ENCODE measurements at regions not wholly inside any gene's neighbourhood (a gene's known extent, or its start where the extent isn't known, plus 50 kb on each side); places are given as distances from the start of the nearest gene placed in this dataset.
"Not testable (repeated sequence)": the region's sequence is repeated elsewhere in the genome, so short reads cannot be mapped to it uniquely, and the experiment has no call there.

DNA sequence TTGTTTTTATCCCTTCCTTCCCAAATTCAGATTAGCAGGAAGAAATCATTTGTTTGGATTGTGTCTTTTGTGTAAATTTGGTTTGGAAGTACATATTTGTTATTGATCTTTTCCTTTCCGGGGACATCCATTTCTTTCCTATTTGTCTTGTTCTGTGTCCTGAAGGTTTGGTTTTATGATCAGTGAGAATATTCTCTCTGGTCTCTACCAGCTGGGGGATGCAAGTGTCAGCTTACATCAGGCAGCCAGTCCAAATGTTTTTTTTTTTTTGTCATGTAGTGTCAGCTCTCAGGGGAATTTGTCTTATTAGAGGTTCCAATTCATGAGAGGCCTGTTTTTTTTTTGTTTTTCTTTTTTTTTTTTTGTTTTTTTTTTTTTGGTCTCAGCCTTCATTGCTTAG is 479.2 kb upstream of the LRRC7 start:
- DNase-seq = no peak
- intact Hi-C loops (cut with DNase I; ENCODE audit: low total_unique reads) = no loop called here
- TF ChIP-seq, protein P1, sequence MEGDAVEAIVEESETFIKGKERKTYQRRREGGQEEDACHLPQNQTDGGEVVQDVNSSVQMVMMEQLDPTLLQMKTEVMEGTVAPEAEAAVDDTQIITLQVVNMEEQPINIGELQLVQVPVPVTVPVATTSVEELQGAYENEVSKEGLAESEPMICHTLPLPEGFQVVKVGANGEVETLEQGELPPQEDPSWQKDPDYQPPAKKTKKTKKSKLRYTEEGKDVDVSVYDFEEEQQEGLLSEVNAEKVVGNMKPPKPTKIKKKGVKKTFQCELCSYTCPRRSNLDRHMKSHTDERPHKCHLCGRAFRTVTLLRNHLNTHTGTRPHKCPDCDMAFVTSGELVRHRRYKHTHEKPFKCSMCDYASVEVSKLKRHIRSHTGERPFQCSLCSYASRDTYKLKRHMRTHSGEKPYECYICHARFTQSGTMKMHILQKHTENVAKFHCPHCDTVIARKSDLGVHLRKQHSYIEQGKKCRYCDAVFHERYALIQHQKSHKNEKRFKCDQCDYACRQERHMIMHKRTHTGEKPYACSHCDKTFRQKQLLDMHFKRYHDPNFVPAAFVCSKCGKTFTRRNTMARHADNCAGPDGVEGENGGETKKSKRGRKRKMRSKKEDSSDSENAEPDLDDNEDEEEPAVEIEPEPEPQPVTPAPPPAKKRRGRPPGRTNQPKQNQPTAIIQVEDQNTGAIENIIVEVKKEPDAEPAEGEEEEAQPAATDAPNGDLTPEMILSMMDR (IDR thresholded peaks at IDR 0.05) = no peak
- no peak for TF ChIP-seq POLR2A (IDR thresholded peaks at IDR 0.05)
- Histone ChIP-seq H3K4me3 (no peak overlapping the region), H3K9me3 (no peaks in the 10 kb centered on the region), H3K27ac (no peak overlapping the region), H3K4me1 (no peaks in the 10 kb centered on the region), H3K27me3 (no peaks in the 10 kb centered on the region), H3K36me3 (ENCODE audit: low read depth, missing control alignments) (no peaks in the 10 kb centered on the region)
- WGBS, 2 donors = 83 to 93% methylated on average over 1 of the region's 1 CpG

DNA sequence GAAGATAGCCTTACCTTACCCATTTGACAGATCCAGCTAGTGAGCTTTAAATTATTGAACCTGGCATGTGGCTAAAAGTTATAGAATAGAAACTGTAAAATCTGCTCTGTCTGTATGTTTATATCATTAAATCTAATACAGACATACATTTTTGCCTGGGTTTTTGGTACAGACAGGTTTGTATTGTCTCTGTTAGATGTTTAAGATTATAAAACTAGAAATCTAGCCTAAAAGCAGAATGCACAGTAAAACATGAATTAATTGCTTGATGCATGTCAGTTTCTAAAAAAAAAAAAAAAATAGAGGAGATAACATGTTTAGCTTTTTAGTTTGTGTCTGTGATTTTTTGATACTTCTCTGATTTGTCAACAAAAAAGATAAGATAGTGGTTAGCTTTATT is 477.6 kb upstream of the LRRC7 start:
- H3K4me1 ChIP-seq = no peaks in the 10 kb centered on the region
- no peak for TF ChIP-seq POLR2A (IDR thresholded peaks at IDR 0.05)
- TF ChIP-seq, protein P1 (IDR thresholded peaks at IDR 0.05) = no peak
- intact Hi-C loops (cut with DNase I; ENCODE audit: low total_unique reads) = no loop called here

DNA sequence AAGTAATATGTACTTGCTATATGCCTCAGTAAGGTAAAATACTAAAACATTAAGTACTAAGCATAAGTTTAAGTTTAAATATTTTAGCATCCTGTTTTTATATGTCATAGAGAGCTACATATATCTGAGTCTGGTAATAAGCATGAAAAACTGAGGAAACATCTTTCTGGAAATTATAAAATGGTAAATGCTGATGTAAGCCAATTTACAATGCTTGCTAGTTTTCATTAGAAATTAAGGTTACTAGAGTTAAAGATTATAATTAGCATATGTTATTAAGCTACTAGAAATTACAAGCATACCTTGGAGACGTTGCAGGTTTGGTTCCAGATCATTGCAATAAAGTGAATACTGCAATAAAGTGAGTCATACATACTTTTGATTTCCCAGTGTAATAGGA is 477.0 kb upstream of the LRRC7 start:
- intact Hi-C loops (cut with DNase I; ENCODE audit: low total_unique reads) = no loop called here
- Histone ChIP-seq H3K27me3 (no peaks in the 10 kb centered on the region), H3K27ac (no peak overlapping the region), H3K4me3 (no peak overlapping the region), H3K36me3 (ENCODE audit: low read depth, missing control alignments) (no peaks in the 10 kb centered on the region), H3K4me1 (no peaks in the 10 kb centered on the region), H3K9me3 (no peaks in the 10 kb centered on the region)
- 74 to 86% methylated on average over 1 of the region's 1 CpG for WGBS, 2 donors
- no peak for TF ChIP-seq POLR2A (IDR thresholded peaks at IDR 0.05)
- TF ChIP-seq, protein P1 (IDR thresholded peaks at IDR 0.05) = no peak
- DNase-seq = no peak

More for the DNA sequence above, 477.6 kb upstream of the LRRC7 start:
- Histone ChIP-seq H3K27ac (no peak overlapping the region), H3K27me3 (no peaks in the 10 kb centered on the region), H3K9me3 (no peaks in the 10 kb centered on the region), H3K36me3 (ENCODE audit: low read depth, missing control alignments) (no peaks in the 10 kb centered on the region), H3K4me3 (no peak overlapping the region)
- DNase-seq = no peak

DNA sequence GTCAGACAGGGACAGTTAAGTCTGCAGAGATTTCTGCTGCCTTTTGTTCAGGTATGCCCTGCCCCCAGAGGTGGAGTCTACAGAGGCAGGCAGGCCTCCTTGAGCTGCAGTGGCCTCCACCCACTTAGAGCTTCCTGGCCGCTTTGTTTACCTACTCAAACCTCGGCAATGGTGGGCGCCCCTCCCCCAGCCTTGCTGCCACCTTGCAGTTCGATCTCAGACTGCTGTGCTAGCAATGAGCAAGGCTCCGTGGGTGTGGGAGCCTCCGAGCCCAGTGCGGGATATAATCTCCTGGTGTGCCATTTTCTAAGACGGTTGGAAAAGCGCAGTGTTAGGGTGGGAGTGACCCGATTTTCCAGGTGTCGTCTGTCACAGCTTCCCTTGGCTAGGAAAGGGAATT is 465.7 kb upstream of the LRRC7 start:
- H3K27ac ChIP-seq; H3K4me1 ChIP-seq; H3K9me3 ChIP-seq; H3K36me3 ChIP-seq (ENCODE audit: low read depth, missing control alignments); DNase-seq; H3K27me3 ChIP-seq; H3K4me3 ChIP-seq; intact Hi-C loops (cut with DNase I; ENCODE audit: low total_unique reads): not testable (repeated sequence)
- 92 to 96% methylated on average over 11 of the region's 11 CpGs for WGBS, 2 donors

DNA sequence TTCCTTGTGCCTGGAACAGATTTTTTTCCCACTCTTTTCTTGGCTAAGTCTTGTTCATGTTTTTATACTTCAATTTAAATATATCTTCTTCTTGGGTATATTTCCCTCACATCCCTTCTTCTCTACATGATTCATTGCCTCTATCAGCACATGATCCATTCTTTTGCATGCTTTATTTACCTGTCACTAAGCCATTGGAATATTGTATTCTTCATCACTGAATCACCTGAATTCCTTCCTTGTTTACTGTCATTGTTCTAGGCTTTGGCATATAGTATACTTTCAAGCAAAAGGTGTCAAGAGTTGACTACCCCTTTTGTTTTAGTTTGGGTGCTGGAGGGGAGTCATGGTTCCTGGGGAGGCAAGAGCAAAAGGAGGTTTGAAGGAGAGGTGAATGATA is 464.5 kb upstream of the LRRC7 start:
- H3K27me3 ChIP-seq = no peaks in the 10 kb centered on the region
- no peaks in the 10 kb centered on the region for H3K9me3 ChIP-seq
- intact Hi-C loops (cut with DNase I; ENCODE audit: low total_unique reads) = no loop called here
- DNase-seq = no peak
- no peaks in the 10 kb centered on the region for H3K4me1 ChIP-seq
- no peaks in the 10 kb centered on the region for H3K36me3 ChIP-seq (ENCODE audit: low read depth, missing control alignments)
- TF ChIP-seq, protein P1 (IDR thresholded peaks at IDR 0.05) = no peak
- no peak for TF ChIP-seq POLR2A (IDR thresholded peaks at IDR 0.05)
- H3K27ac ChIP-seq = no peak overlapping the region
- no peak overlapping the region for H3K4me3 ChIP-seq
